Common myeloid progenitor, CD34-positive (primary cell): ENCODE measurements at regions not wholly inside any gene's neighbourhood (a gene's known extent, or its start where the extent isn't known, plus 50 kb on each side); places are given as distances from the start of the nearest gene placed in this dataset.

Experiments
- CTCF ChIA-PET: fragments of 350-600 bp; sonication (Branson Sonifier 250); formaldehyde crosslinking; loops from one replicate; lab custom pipeline; 2021; ENCODE audit warnings: antibody characterized with exemption; lab: Charles Lee
- POLR2A ChIA-PET: fragments of 350-600 bp; sonication (Branson Sonifier 250); formaldehyde crosslinking; loops from one replicate; lab custom pipeline; 2021; ENCODE audit warnings: antibody characterized with exemption; lab: Charles Lee
- DNase-seq, 3 donors: peaks; one replicate each; pipeline versions ENCODE4 v3.0.0 to v3.0.0-alpha.2; 2013
- H3K27ac ChIP-seq, 2 experiments: 1 replicate in 1 of 2; 2 replicates in 1 of 2; pipeline ENCODE4 v1.7.0; 2013; ENCODE audit warnings: inconsistent platforms in 2 of 2, low read length in 2 of 2, mild to moderate bottlenecking in 2 of 2, low read depth in 1 of 2, moderate library complexity in 1 of 2; ENCODE audit not compliant: severe bottlenecking in 2 of 2, insufficient read depth in 1 of 2, poor library complexity in 1 of 2
- H3K27me3 ChIP-seq, 5 experiments: replicated peaks in 2 of 5; 1 replicate in 3 of 5; 2 replicates in 2 of 5; pipeline versions ENCODE4 v1.6.1 to v1.7.0; 2013; ENCODE audit warnings: low read length in 4 of 5, mild to moderate bottlenecking in 2 of 5, moderate library complexity in 2 of 5, inconsistent platforms in 1 of 5; ENCODE audit not compliant: insufficient read depth in 5 of 5, control insufficient read depth in 4 of 5
- H3K36me3 ChIP-seq, 4 experiments: 1 replicate in 2 of 4; 2 replicates in 2 of 4; pipeline versions ENCODE4 v1.6.1 to v1.7.0; 2013; ENCODE audit warnings: low read length in 3 of 4, control low read depth in 1 of 4, mild to moderate bottlenecking in 1 of 4; ENCODE audit not compliant: control insufficient read depth in 4 of 4, insufficient read depth in 4 of 4
- H3K4me1 ChIP-seq, 4 experiments: 1 replicate in 3 of 4; 2 replicates in 1 of 4; pipeline versions ENCODE4 v1.6.1 to v1.7.1; 2013; ENCODE audit warnings: low read length in 3 of 4, mild to moderate bottlenecking in 3 of 4, control low read depth in 1 of 4, inconsistent platforms in 1 of 4, moderate library complexity in 1 of 4; ENCODE audit not compliant: control insufficient read depth in 4 of 4, insufficient read depth in 4 of 4; ENCODE audit errors: control extremely low read depth in 1 of 4
- H3K4me3 ChIP-seq, 7 experiments: 1 replicate in 4 of 7; 2 replicates in 3 of 7; pipeline versions ENCODE4 v1.5.1 to v1.7.0; 2013; ENCODE audit warnings: mild to moderate bottlenecking in 7 of 7, low read length in 6 of 7, moderate library complexity in 6 of 7, inconsistent platforms in 2 of 7, low read depth in 2 of 7, control low read depth in 1 of 7; ENCODE audit not compliant: insufficient read depth in 4 of 7, control insufficient read depth in 1 of 7; ENCODE audit errors: extremely low read depth in 1 of 7
- H3K9me3 ChIP-seq, 5 experiments: 1 replicate in 4 of 5; 2 replicates in 1 of 5; pipeline versions ENCODE4 v1.6.1 to v1.7.1; 2013; ENCODE audit warnings: low read length in 4 of 5, mild to moderate bottlenecking in 2 of 5, inconsistent platforms in 1 of 5, low read depth in 1 of 5, moderate library complexity in 1 of 5; ENCODE audit not compliant: control insufficient read depth in 4 of 5, insufficient read depth in 2 of 5; ENCODE audit errors: control extremely low read depth in 1 of 5
- WGBS: methylation state at CpG from one replicate; pipeline ENCODE4 v1.1.5; 2013; ENCODE audit not compliant: insufficient coverage; 5-methylcytosine and 5-hydroxymethylcytosine counted together

- WGBS, result no CpG with 5 or more reads among the region's 1 CpG
- H3K4me1 ChIP-seq, result no peaks in the 10 kb centered on the region
- ChIA-PET POLR2A (no interaction called here), CTCF (no interaction called here)
- H3K27me3 ChIP-seq, result no peaks in the 10 kb centered on the region
- no peak overlapping the region for H3K4me3 ChIP-seq
- DNase-seq, result no peak
- H3K9me3 ChIP-seq, result peaks cover 5 to 30% (median 7%) of the 10 kb centered on the region in 5 experiments
- H3K27ac ChIP-seq, result no peak overlapping the region
- H3K36me3 ChIP-seq, result no peaks in the 10 kb centered on the region
Observed at GRCh38 chr2:189940913-189941312, 121.6 kb downstream of the MSTN start.

- no peaks in the 10 kb centered on the region for H3K4me1 ChIP-seq
- H3K9me3 ChIP-seq, result peaks cover 3 to 21% (median 7%) of the 10 kb centered on the region in 5 experiments
- 93% methylated on average over 1 of the region's 2 CpGs for WGBS
- no peak for DNase-seq
- POLR2A ChIA-PET, result no interaction called here
- CTCF ChIA-PET, result no interaction called here
- H3K27me3 ChIP-seq, result no peaks in the 10 kb centered on the region
- H3K4me3 ChIP-seq, result no peak overlapping the region
- no peak overlapping the region for H3K27ac ChIP-seq
- no peaks in the 10 kb centered on the region for H3K36me3 ChIP-seq
Observed at GRCh38 chr2:189937691-189938090, 124.8 kb downstream of the MSTN start.

- Histone ChIP-seq H3K36me3 (no peaks in the 10 kb centered on the region), H3K9me3 (peaks cover 0 to 3% (median 0%) of the 10 kb centered on the region in 5 experiments), H3K27ac (no peak overlapping the region), H3K27me3 (no peaks in the 10 kb centered on the region), H3K4me1 (no peaks in the 10 kb centered on the region), H3K4me3 (no peak overlapping the region)
- DNase-seq, result no peak
- 100% methylated on average over 1 of the region's 1 CpG for WGBS
- ChIA-PET POLR2A (no interaction called here), CTCF (no interaction called here)
Observed at GRCh38 chr2:189933911-189934399, 128.6 kb downstream of the MSTN start.

- Histone ChIP-seq H3K4me1 (no peaks in the 10 kb centered on the region), H3K9me3 (peaks cover 0 to under 1% (median 0%) of the 10 kb centered on the region in 5 experiments), H3K4me3 (no peak overlapping the region), H3K36me3 (no peaks in the 10 kb centered on the region), H3K27ac (no peak overlapping the region), H3K27me3 (no peaks in the 10 kb centered on the region)
- no peak for DNase-seq
- ChIA-PET CTCF (no interaction called here), POLR2A (no interaction called here)
- WGBS, result no CpG with 5 or more reads among the region's 1 CpG
Observed at GRCh38 chr2:189933041-189933440, 129.5 kb downstream of the MSTN start.

GRCh38 chr2:189927823-189928222 lies 134.7 kb downstream of the MSTN start:
- no peak overlapping the region for H3K4me3 ChIP-seq
- H3K9me3 ChIP-seq, result no peaks in the 10 kb centered on the region
- ChIA-PET CTCF (no interaction called here), POLR2A (no interaction called here)
- H3K36me3 ChIP-seq, result no peaks in the 10 kb centered on the region
- no peaks in the 10 kb centered on the region for H3K4me1 ChIP-seq
- WGBS, result no CpG with 5 or more reads among the region's 1 CpG
- no peak for DNase-seq
- no peaks in the 10 kb centered on the region for H3K27me3 ChIP-seq
- H3K27ac ChIP-seq, result no peak overlapping the region
